Hepatic stellate cell (primary cell): ENCODE measurements at regions not wholly inside any gene's neighbourhood (a gene's known extent, or its start where the extent isn't known, plus 50 kb on each side); places are given as distances from the start of the nearest gene placed in this dataset.
"Not testable (repeated sequence)": the region's sequence is repeated elsewhere in the genome, so short reads cannot be mapped to it uniquely, and the experiment has no call there.

Experiments
- DNase-seq: peaks from one replicate; pipeline ENCODE4 v3.0.0; 2011; ENCODE audit warnings: low spot score

DNA sequence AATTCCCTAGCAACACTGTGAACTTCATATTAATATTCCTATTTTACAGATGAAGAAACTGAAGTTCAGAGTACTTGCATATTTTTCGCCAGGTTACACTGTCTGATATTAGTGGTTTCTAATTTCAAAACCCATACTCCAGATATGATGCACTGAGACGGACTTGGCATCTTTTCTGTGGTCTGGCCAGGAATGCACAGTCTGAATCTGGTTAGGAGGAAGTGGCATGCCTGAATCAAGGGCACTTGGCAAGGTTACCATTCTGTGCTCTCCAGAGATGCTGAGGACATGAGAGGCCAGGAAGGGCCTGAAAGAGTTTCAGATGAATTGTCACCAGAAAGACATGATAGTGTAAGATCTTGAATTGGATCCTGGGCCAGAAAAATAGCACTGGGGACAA, 150.1 kb downstream of the HAO1 start:
- DNase-seq: no peak

DNA sequence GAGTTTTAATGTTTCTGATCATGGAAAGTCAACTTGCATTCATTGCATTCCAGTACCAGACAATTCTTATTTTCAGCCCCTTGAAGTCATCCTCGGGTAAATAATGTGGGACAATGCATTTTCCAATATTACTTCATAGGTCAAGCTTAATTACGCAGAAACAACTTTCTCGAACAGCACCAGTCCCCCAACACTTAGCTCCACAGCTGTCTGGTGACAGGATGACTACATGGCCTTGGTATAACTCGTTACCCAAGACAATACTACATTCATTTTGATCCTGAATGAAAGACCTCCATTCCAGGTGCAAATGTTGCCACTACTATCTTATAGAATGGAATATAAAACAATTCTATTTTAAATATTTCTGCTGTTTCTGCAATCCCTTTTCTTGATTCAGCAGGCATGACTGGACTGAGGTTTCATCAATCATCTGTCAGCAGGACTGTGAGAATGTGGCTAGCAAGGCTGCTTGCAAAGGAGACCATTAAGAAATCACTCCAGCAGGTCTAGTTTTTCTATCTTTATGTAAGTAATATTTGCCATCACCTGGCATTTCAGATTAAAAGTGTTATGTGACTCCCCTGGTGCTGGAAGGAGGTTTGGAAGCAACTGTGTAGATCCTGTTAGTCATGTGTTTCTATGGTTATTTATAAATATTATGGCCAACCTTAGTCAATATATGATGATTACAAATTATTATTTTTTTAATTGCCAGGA, 147.9 kb downstream of the HAO1 start:
- DNase-seq: no peak

DNA sequence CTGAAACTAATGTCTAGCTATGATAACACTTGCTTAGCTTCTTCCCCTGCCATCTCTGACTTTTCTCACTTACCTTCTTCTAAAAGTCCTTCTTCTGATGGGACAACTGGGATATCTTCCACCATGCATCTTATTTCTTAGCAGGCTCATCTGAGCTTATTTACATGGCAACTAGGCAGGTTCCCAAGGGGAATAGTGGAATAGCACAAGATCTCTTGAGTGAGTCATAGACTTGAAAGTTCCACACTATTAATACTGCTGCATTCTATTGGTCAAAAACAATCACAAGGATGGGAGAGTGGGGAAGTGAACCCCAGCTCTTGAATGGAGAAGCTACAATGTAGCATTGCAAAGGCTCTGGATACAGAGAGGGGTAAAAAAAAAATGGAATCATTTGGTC, 142.1 kb downstream of the HAO1 start:
- no peak for DNase-seq

- DNase-seq: no peak
Measured at GRCh38 chr20:7799862-7800261, 140.4 kb downstream of the HAO1 start.

DNA sequence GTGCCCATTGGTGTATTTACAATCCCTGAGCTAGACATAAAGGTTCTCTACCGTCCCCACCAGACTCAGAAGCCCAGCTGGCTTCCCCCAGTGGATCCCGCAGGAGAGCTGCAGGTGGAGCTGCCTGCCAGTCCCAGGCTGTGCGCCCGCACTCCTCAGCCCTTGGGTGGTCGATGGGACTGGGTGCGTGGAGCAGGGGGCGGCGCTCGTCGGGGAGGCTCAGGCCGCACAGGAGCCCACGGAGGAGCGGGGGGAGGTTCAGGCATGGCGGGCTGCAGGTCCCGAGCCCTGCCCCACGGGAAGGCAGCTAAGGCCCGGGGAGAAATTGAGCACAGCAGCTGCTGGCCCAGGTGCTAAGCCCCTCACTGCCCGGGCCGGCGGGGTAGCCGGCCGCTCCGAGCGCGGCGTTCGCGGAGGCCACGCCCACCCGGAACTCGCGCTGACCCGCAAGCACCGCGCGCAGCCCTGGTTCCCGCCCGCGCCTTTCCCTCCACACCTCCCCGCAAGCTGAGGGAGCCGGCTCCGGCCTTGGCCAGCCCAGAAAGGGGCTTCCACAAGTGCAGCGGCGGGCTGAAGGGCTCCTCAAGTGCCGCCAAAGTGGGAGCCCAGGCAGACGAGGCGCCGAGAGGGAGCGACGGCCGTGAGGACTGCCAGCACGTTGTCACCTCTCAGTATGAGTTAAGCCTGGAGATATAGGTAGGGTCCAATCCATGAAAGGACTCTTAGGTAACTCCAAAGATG, 136.7 kb downstream of the HAO1 start:
- DNase-seq: not testable (repeated sequence)

DNA sequence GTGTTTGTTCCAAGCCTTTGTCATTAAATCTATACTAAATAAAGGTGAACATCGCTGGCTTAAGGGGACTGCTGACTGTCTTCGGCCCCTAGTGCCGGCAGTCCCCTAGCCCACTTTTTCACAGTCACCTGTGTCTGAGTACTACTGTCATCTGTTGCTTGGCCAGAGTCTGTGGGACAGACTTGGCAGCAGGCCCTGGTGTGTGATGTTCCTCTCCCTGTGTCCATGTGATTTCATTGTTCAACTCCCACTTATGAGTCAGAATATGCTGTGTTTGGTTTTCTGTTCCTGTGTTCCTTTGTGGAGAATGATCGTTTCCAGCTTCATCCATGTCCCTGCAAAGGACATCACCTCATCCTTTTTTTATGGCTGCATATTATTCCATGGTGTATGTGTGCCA, 133.4 kb downstream of the HAO1 start:
- DNase-seq: no peak

DNA sequence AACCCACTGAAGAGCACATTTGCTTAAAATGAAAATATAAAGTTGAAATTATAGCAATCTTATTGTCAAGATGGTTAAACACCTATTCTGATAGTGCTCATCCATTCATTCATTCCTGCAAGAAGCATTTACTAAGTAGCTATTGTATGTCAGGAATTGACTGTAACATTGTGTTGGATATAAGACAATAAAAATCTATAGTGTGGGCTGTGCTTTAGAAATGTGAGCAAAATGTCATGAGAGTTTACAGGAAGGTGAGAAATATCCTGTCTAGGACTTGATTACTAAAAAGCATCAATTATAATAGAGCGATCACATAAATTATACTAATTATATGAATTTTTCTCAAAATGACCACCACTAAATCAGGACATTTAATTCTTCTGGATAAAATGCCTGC, 123.0 kb downstream of the HAO1 start:
- no peak for DNase-seq

DNA sequence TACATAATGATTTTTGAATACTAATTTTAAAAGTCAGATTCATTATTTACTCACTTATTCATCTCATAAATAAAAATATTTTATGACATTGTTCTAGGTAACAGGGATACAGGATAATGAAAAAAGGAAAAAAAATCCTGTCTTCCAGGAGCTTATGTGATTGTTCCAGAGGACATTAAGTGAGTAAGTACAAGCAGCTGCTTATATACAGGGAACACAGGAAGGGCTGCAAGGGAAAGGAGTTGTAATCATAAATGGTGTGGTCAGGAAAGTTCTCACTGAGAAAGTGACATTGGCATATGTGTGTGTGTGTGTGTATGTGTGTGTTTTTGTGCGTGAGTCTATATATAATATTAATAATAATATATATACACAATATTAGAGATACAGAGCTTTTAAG, 121.8 kb downstream of the HAO1 start:
- no peak for DNase-seq

- DNase-seq: no peak
Measured at GRCh38 chr20:7820897-7821296, 119.4 kb downstream of the HAO1 start.

DNA sequence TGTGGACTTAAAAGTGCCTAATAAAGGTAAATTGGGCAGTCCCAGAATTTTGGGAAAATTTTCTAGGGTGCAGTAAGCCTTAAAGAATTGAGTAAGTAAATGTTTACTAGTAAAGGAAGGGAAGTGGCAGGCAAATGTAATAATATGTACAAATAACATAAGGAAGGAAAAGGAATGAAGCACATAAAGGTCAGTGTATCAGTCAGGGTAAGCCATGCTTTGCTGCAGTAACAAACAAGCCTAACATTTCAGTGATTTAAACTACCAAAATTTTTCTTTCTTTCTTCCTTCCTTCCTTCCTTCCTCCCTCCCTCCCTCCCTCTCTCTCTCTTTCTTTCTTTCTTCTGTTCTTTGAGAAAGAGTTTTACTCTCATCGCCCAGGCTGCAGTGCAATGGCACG, 117.5 kb downstream of the HAO1 start:
- DNase-seq: no peak

GRCh38 chr20:7828437-7828836, 111.8 kb downstream of the HAO1 start:
- no peak for DNase-seq

GRCh38 chr20:7829031-7829430, 111.2 kb downstream of the HAO1 start:
- no peak for DNase-seq

DNA sequence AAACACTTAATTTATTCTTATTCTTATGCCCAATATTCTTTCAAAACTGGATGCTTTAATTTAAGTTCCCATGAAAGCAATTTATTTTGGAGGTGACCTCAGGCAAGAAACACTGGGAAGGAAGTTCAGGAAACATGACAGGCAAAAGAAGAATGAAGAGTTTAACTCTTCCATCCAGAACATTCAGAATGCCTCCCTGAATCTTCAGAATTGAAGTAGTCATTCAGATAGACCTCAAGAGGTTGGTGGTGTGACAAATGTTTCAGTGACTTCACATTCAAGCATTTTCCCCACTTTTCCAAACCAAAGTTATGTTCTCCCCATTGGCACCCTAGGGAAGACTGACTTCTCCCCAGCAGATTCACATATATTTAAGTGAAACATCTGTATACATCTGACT, 110.5 kb downstream of the HAO1 start:
- DNase-seq: no peak
